ENCODE measurements at regions not wholly inside any gene's neighbourhood (a gene's known extent, or its start where the extent isn't known, plus 50 kb on each side); places are given as distances from the start of the nearest gene placed in this dataset.

DNA sequence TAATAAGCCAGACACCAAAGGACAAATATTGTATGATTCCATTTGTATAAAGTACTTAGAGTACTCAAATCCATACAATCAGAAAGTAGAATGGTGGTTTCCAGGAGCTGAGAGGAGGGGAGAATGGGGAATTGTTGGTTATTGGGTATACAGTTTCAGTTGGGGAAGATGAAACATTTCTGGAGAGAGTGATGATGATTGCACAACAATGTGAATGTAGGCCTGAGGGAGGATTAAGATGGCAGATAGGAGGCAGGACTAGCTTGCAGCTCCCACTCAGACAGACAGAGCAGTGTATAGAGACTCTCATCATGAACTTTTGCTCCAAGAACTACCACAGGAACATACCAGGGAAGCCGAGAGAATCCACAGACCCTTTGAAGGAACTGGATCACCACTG lies 75.7 kb upstream of the PAK3 start:
- peaks cover 0 to 5% (median 0%) of the 10 kb centered on the region in 3 donors for H3K9me3 ChIP-seq
- no peaks in the 10 kb centered on the region for H3K27me3 ChIP-seq
- TF ChIP-seq CTCF (IDR thresholded peaks at IDR 0.05), result no peak
- DNase-seq, result no peak
- H3K27ac ChIP-seq, result no peak overlapping the region
- intact Hi-C loops (cut with DNase I; ENCODE audit: low total_unique reads), result no loop called here
- no peaks in the 10 kb centered on the region for H3K36me3 ChIP-seq
- no peak overlapping the region for H3K4me3 ChIP-seq
- H3K4me1 ChIP-seq, result no peaks in the 10 kb centered on the region

GRCh38 chrX:111013778-111014455 lies 82.1 kb upstream of the PAK3 start:
- Histone ChIP-seq H3K9me3 (peaks cover 0 to 5% (median 0%) of the 10 kb centered on the region in 3 donors), H3K4me3 (no peak overlapping the region), H3K27me3 (no peaks in the 10 kb centered on the region), H3K36me3 (no peaks in the 10 kb centered on the region), H3K4me1 (no peaks in the 10 kb centered on the region), H3K27ac (no peak overlapping the region)
- TF ChIP-seq CTCF (IDR thresholded peaks at IDR 0.05), result no peak
- intact Hi-C loops (cut with DNase I; ENCODE audit: low total_unique reads), result no loop called here
- no peak for DNase-seq

DNA sequence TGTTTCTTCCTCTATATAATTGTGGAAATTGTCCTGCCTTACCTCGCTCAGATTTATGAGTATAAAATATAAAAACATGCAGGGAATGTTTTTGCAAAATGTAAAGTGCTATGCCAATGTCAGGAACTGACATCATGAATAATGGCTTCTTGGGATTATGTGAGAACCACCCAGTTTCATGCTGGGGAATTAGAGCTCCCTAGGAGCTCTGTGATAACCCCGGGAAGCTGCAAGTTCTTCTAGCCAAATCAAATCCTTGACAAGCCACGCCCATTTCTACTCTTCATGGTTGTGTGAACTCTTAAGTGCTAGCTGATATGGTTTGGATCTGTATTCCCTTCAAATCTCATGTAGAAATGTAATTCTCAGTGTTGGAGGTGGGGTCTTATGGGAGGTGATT lies 85.9 kb upstream of the PAK3 start:
- Histone ChIP-seq H3K4me1 (no peaks in the 10 kb centered on the region), H3K9me3 (no peaks in the 10 kb centered on the region), H3K36me3 (no peaks in the 10 kb centered on the region), H3K27ac (no peak overlapping the region), H3K27me3 (no peaks in the 10 kb centered on the region), H3K4me3 (no peak overlapping the region)
- no peak for DNase-seq
- no peak for TF ChIP-seq CTCF (IDR thresholded peaks at IDR 0.05)
- intact Hi-C loops (cut with DNase I; ENCODE audit: low total_unique reads), result no loop called here

GRCh38 chrX:111009256-111009655 lies 86.7 kb upstream of the PAK3 start:
- no peak for TF ChIP-seq CTCF (IDR thresholded peaks at IDR 0.05)

GRCh38 chrX:111008126-111008525 lies 87.9 kb upstream of the PAK3 start:
- DNase-seq, result no peak
- Histone ChIP-seq H3K4me3 (no peak overlapping the region), H3K36me3 (no peaks in the 10 kb centered on the region), H3K9me3 (no peaks in the 10 kb centered on the region), H3K27me3 (no peaks in the 10 kb centered on the region), H3K27ac (no peak overlapping the region), H3K4me1 (no peaks in the 10 kb centered on the region)
- intact Hi-C loops (cut with DNase I; ENCODE audit: low total_unique reads), result no loop called here
- TF ChIP-seq CTCF (IDR thresholded peaks at IDR 0.05), result no peak

More at GRCh38 chrX:111009256-111009655, 86.7 kb upstream of the PAK3 start:
- DNase-seq, result no peak
- no peaks in the 10 kb centered on the region for H3K27me3 ChIP-seq
- no peak overlapping the region for H3K27ac ChIP-seq
- H3K4me1 ChIP-seq, result no peaks in the 10 kb centered on the region
- H3K9me3 ChIP-seq, result no peaks in the 10 kb centered on the region
- H3K4me3 ChIP-seq, result no peak overlapping the region
- H3K36me3 ChIP-seq, result no peaks in the 10 kb centered on the region
- intact Hi-C loops (cut with DNase I; ENCODE audit: low total_unique reads), result no loop called here

DNA sequence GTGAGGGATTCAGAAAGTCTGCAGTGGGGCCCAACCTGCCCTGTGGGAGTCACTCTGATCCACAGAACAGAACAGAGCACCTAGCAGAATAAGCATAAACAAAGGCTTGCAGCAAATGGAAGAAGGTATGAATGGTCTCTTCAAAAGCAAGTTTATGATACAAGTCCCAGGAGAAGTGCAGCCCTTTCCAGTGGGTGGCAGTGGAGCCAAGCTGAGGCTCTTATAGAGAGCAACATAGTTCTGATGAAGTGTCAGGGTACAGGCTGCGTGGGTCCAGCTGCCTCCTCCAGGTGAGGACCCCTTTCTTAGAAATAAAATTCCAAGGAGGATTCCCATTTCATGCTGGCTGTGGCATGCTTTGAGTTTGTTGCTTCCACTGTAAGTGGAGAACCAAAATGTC lies 88.8 kb upstream of the PAK3 start:
- no peaks in the 10 kb centered on the region for H3K9me3 ChIP-seq
- no peak overlapping the region for H3K27ac ChIP-seq
- no peak overlapping the region for H3K4me3 ChIP-seq
- TF ChIP-seq CTCF (IDR thresholded peaks at IDR 0.05), result no peak
- no peaks in the 10 kb centered on the region for H3K4me1 ChIP-seq
- no peak for DNase-seq
- no peaks in the 10 kb centered on the region for H3K27me3 ChIP-seq
- intact Hi-C loops (cut with DNase I; ENCODE audit: low total_unique reads), result no loop called here
- no peaks in the 10 kb centered on the region for H3K36me3 ChIP-seq
